ENCODE measurements at regions not wholly inside any gene's neighbourhood (a gene's known extent, or its start where the extent isn't known, plus 50 kb on each side); places are given as distances from the start of the nearest gene placed in this dataset.
"Not testable (repeated sequence)": the region's sequence is repeated elsewhere in the genome, so short reads cannot be mapped to it uniquely, and the experiment has no call there.

DNA sequence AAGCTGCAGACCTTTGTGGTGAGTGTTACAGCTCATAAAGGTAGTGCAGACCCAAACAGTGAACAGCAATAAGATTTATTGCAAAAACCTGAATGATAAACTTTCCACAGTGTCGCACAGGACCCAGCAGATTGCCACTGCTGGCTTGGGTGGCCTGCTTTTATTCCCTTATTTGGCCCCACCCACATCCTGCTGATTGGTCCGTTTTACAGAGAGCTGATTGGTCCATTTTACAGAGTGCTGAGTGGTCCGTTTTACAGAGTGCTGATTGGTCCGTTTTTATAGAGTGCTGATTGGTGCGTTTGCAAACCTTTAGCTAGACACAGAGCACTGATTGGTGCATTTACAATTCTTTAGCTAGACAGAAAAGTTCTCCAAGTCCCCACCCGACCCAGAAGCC, 127.7 kb upstream of the UBE3A start:
- POLR2A ChIA-PET (ENCODE audit: unreplicated experiment); H3K14ac ChIP-seq (replicated peaks; ENCODE audit: low read depth, low read length); H3K4me1 ChIP-seq (ENCODE audit: control insufficient read depth, insufficient read depth, low read length); H3K9ac ChIP-seq (ENCODE audit: low read depth, low read length); H2AK9ac ChIP-seq (replicated peaks; ENCODE audit: low read depth, low read length, poor library complexity); H3K27me3 ChIP-seq (ENCODE audit: control insufficient read depth, insufficient read depth, low read length); H3K9me3 ChIP-seq (ENCODE audit: control insufficient read depth, insufficient read depth, low read length); H3K36me3 ChIP-seq (ENCODE audit: control insufficient read depth, insufficient read depth, low read length); H3K23ac ChIP-seq (ENCODE audit: low read depth, low read length); BruUV-seq (replicated peaks); H3K27ac ChIP-seq (ENCODE audit: insufficient read depth, low read length); ATAC-seq (ENCODE audit: low read depth); intact Hi-C loops (cut with micrococcal nuclease); in situ Hi-C loops (cut with MboI; ENCODE audit: low sequenced_read_pairs); H3K4me2 ChIP-seq (ENCODE audit: low read depth, low read length); DNase-seq; H2AFZ ChIP-seq (replicated peaks; ENCODE audit: low read length, poor library complexity); H2BK20ac ChIP-seq (ENCODE audit: low read depth, low read length); H4K91ac ChIP-seq (ENCODE audit: insufficient read depth, low read depth, low read length); H3K56ac ChIP-seq (ENCODE audit: extremely low read depth, insufficient read depth, low read length); H3K4me3 ChIP-seq (ENCODE audit: insufficient read depth, low read depth, low read length); H3K79me1 ChIP-seq (ENCODE audit: low read depth in 1 of 2, low read length in 2 of 2); CTCF ChIA-PET; H2BK120ac ChIP-seq (ENCODE audit: low read depth, low read length); H2AK5ac ChIP-seq (ENCODE audit: low read depth, low read length); H3K9me1 ChIP-seq (ENCODE audit: insufficient read depth, low read length); dilution Hi-C loops (cut with HindIII; ENCODE audit: low sequenced_read_pairs, unreplicated experiment); H4K20me1 ChIP-seq (ENCODE audit: insufficient read depth, low read length); H3K4ac ChIP-seq (ENCODE audit: low read depth, low read length); H4K8ac ChIP-seq (ENCODE audit: low read depth in 2 of 2, low read length in 2 of 2); H3K18ac ChIP-seq (ENCODE audit: low read depth, low read length); H2BK15ac ChIP-seq (ENCODE audit: low read depth, low read length); H4K5ac ChIP-seq (ENCODE audit: low read depth, low read length); H2BK5ac ChIP-seq (ENCODE audit: low read depth, low read length, poor library complexity, severe bottlenecking): not testable (repeated sequence)
- no CpG with 5 or more reads among the region's 6 CpGs for WGBS, 2 experiments (ENCODE audit: extremely low coverage in 2 of 2, insufficient read length in 1 of 2)

All from IMR-90 (cell line).